ENCODE measurements at regions not wholly inside any gene's neighbourhood (a gene's known extent, or its start where the extent isn't known, plus 50 kb on each side); places are given as distances from the start of the nearest gene placed in this dataset.

GRCh38 chr2:164439885-164440284, 181.4 kb downstream of the GRB14 start:
- DNase-seq (no peak), ATAC-seq (no peak)
- POLR2A ChIA-PET = no interaction called here
- no peak overlapping the region for H3K4me3 Mint-ChIP-seq
- no peaks in the 10 kb centered on the region for H3K9me3 Mint-ChIP-seq (ENCODE audit: insufficient read depth)
- CTCF ChIA-PET = no interaction called here
- H3K27me3 Mint-ChIP-seq (ENCODE audit: low read depth) = no peaks in the 10 kb centered on the region
- no peaks in the 10 kb centered on the region for H3K4me1 Mint-ChIP-seq (ENCODE audit: low read depth)
- H3K27ac Mint-ChIP-seq = no peak overlapping the region
- no peaks in the 10 kb centered on the region for H3K36me3 Mint-ChIP-seq (ENCODE audit: low read depth)

- CTCF ChIA-PET = no interaction called here
- ATAC-seq = no peak
- Mint-ChIP-seq H3K4me3 (no peak overlapping the region), H3K27me3 (ENCODE audit: low read depth) (no peaks in the 10 kb centered on the region), H3K36me3 (ENCODE audit: low read depth) (no peaks in the 10 kb centered on the region), H3K27ac (no peak overlapping the region), H3K9me3 (ENCODE audit: insufficient read depth) (no peaks in the 10 kb centered on the region), H3K4me1 (ENCODE audit: low read depth) (no peaks in the 10 kb centered on the region)
- POLR2A ChIA-PET = no interaction called here
- no peak for DNase-seq
These were observed 182.0 kb downstream of the GRB14 start for GRCh38 chr2:164439235-164439634.

GRCh38 chr2:164438490-164439205, 182.6 kb downstream of the GRB14 start:
- Mint-ChIP-seq H3K4me1 (ENCODE audit: low read depth) (no peaks in the 10 kb centered on the region), H3K27me3 (ENCODE audit: low read depth) (no peaks in the 10 kb centered on the region), H3K27ac (no peak overlapping the region), H3K4me3 (no peak overlapping the region), H3K9me3 (ENCODE audit: insufficient read depth) (no peaks in the 10 kb centered on the region), H3K36me3 (ENCODE audit: low read depth) (no peaks in the 10 kb centered on the region)
- ChIA-PET CTCF (no interaction called here), POLR2A (no interaction called here)
- no peak for ATAC-seq
- no peak for DNase-seq

- Mint-ChIP-seq H3K4me3 (no peak overlapping the region), H3K9me3 (ENCODE audit: insufficient read depth) (no peaks in the 10 kb centered on the region), H3K27me3 (ENCODE audit: low read depth) (no peaks in the 10 kb centered on the region), H3K4me1 (ENCODE audit: low read depth) (no peaks in the 10 kb centered on the region), H3K27ac (no peak overlapping the region), H3K36me3 (ENCODE audit: low read depth) (no peaks in the 10 kb centered on the region)
- DNase-seq = no peak
- POLR2A ChIA-PET = interaction anchor here (0.7 kb wide), 1 partner anchor 10 kb away, joined by 3 read pairs; no protein-coding TSS in a partner anchor
- CTCF ChIA-PET = no interaction called here
- no peak for ATAC-seq
These were observed 185.2 kb downstream of the GRB14 start for GRCh38 chr2:164436131-164436530.

- CTCF ChIA-PET = no interaction called here
- Mint-ChIP-seq H3K36me3 (ENCODE audit: low read depth) (no peaks in the 10 kb centered on the region), H3K4me1 (ENCODE audit: low read depth) (no peaks in the 10 kb centered on the region), H3K27me3 (ENCODE audit: low read depth) (no peaks in the 10 kb centered on the region), H3K9me3 (ENCODE audit: insufficient read depth) (no peaks in the 10 kb centered on the region), H3K27ac (no peak overlapping the region), H3K4me3 (no peak overlapping the region)
- no peak for ATAC-seq
- DNase-seq = no peak
- POLR2A ChIA-PET = no interaction called here
These were observed 191.0 kb downstream of the GRB14 start for GRCh38 chr2:164430166-164430783.

- H3K36me3 Mint-ChIP-seq (ENCODE audit: low read depth) = no peaks in the 10 kb centered on the region
- ATAC-seq = no peak
- ChIA-PET POLR2A (no interaction called here), CTCF (no interaction called here)
- H3K4me3 Mint-ChIP-seq = no peak overlapping the region
- no peak overlapping the region for H3K27ac Mint-ChIP-seq
- no peaks in the 10 kb centered on the region for H3K9me3 Mint-ChIP-seq (ENCODE audit: insufficient read depth)
- no peak for DNase-seq
- no peaks in the 10 kb centered on the region for H3K4me1 Mint-ChIP-seq (ENCODE audit: low read depth)
- H3K27me3 Mint-ChIP-seq (ENCODE audit: low read depth) = no peaks in the 10 kb centered on the region
These were observed 191.9 kb downstream of the GRB14 start for GRCh38 chr2:164429354-164429753.

- ATAC-seq (no peak), DNase-seq (no peak)
- Mint-ChIP-seq H3K27ac (no peak overlapping the region), H3K27me3 (ENCODE audit: low read depth) (no peaks in the 10 kb centered on the region), H3K4me3 (no peak overlapping the region), H3K36me3 (ENCODE audit: low read depth) (no peaks in the 10 kb centered on the region), H3K9me3 (ENCODE audit: insufficient read depth) (no peaks in the 10 kb centered on the region), H3K4me1 (ENCODE audit: low read depth) (no peaks in the 10 kb centered on the region)
- CTCF ChIA-PET = interaction anchor here (0.7 kb wide), 1 partner anchor 10 kb away, joined by 3 read pairs; no protein-coding TSS in a partner anchor
- POLR2A ChIA-PET = no interaction called here
These were observed 194.2 kb downstream of the GRB14 start for GRCh38 chr2:164427111-164427510.

- no peak overlapping the region for H3K4me3 Mint-ChIP-seq
- CTCF ChIA-PET = no interaction called here
These were observed 200.5 kb downstream of the GRB14 start for GRCh38 chr2:164420787-164421186.

GRCh38 chr2:164412831-164413230, 208.5 kb downstream of the GRB14 start:
- DNase-seq = no peak
- ATAC-seq = no peak
- Mint-ChIP-seq H3K4me3 (no peak overlapping the region), H3K27ac (no peak overlapping the region), H3K27me3 (ENCODE audit: low read depth) (no peaks in the 10 kb centered on the region), H3K36me3 (ENCODE audit: low read depth) (no peaks in the 10 kb centered on the region), H3K4me1 (ENCODE audit: low read depth) (no peaks in the 10 kb centered on the region), H3K9me3 (ENCODE audit: insufficient read depth) (no peaks in the 10 kb centered on the region)
- ChIA-PET CTCF (no interaction called here), POLR2A (no interaction called here)

More at GRCh38 chr2:164420787-164421186, 200.5 kb downstream of the GRB14 start:
- POLR2A ChIA-PET = no interaction called here
- ATAC-seq (no peak), DNase-seq (no peak)
- no peaks in the 10 kb centered on the region for H3K36me3 Mint-ChIP-seq (ENCODE audit: low read depth)
- no peaks in the 10 kb centered on the region for H3K4me1 Mint-ChIP-seq (ENCODE audit: low read depth)
- H3K27me3 Mint-ChIP-seq (ENCODE audit: low read depth) = no peaks in the 10 kb centered on the region
- H3K9me3 Mint-ChIP-seq (ENCODE audit: insufficient read depth) = no peaks in the 10 kb centered on the region
- H3K27ac Mint-ChIP-seq = no peak overlapping the region

GRCh38 chr2:164389411-164389810, 231.9 kb downstream of the GRB14 start:
- no peak for ATAC-seq
- CTCF ChIA-PET = no interaction called here
- H3K27ac Mint-ChIP-seq = no peak overlapping the region

GRCh38 chr2:164388511-164388910, 232.8 kb downstream of the GRB14 start:
- ATAC-seq (no peak), DNase-seq (no peak)
- Mint-ChIP-seq H3K9me3 (ENCODE audit: insufficient read depth) (no peaks in the 10 kb centered on the region), H3K36me3 (ENCODE audit: low read depth) (no peaks in the 10 kb centered on the region), H3K27ac (no peak overlapping the region), H3K4me3 (no peak overlapping the region), H3K4me1 (ENCODE audit: low read depth) (no peaks in the 10 kb centered on the region), H3K27me3 (ENCODE audit: low read depth) (no peaks in the 10 kb centered on the region)
- POLR2A ChIA-PET = no interaction called here
- CTCF ChIA-PET = no interaction called here

More at GRCh38 chr2:164389411-164389810, 231.9 kb downstream of the GRB14 start:
- POLR2A ChIA-PET = no interaction called here
- no peaks in the 10 kb centered on the region for H3K9me3 Mint-ChIP-seq (ENCODE audit: insufficient read depth)
- H3K4me3 Mint-ChIP-seq = no peak overlapping the region
- H3K36me3 Mint-ChIP-seq (ENCODE audit: low read depth) = no peaks in the 10 kb centered on the region
- H3K4me1 Mint-ChIP-seq (ENCODE audit: low read depth) = no peaks in the 10 kb centered on the region
- H3K27me3 Mint-ChIP-seq (ENCODE audit: low read depth) = no peaks in the 10 kb centered on the region
- DNase-seq = no peak

- no peaks in the 10 kb centered on the region for H3K4me1 Mint-ChIP-seq (ENCODE audit: low read depth)
- DNase-seq (no peak), ATAC-seq (no peak)
- ChIA-PET CTCF (no interaction called here), POLR2A (no interaction called here)
- H3K27ac Mint-ChIP-seq = no peak overlapping the region
- no peaks in the 10 kb centered on the region for H3K27me3 Mint-ChIP-seq (ENCODE audit: low read depth)
- no peaks in the 10 kb centered on the region for H3K9me3 Mint-ChIP-seq (ENCODE audit: insufficient read depth)
- no peak overlapping the region for H3K4me3 Mint-ChIP-seq
- no peaks in the 10 kb centered on the region for H3K36me3 Mint-ChIP-seq (ENCODE audit: low read depth)
These were observed 235.1 kb downstream of the GRB14 start for GRCh38 chr2:164386231-164386630.

- POLR2A ChIA-PET = no interaction called here
- Mint-ChIP-seq H3K27ac (no peak overlapping the region), H3K9me3 (ENCODE audit: insufficient read depth) (no peaks in the 10 kb centered on the region), H3K27me3 (ENCODE audit: low read depth) (no peaks in the 10 kb centered on the region), H3K4me3 (no peak overlapping the region), H3K36me3 (ENCODE audit: low read depth) (no peaks in the 10 kb centered on the region), H3K4me1 (ENCODE audit: low read depth) (no peaks in the 10 kb centered on the region)
- ATAC-seq (no peak), DNase-seq (no peak)
- CTCF ChIA-PET = no interaction called here
These were observed 236.8 kb downstream of the GRB14 start for GRCh38 chr2:164384434-164384833.
